Mammary epithelial cell (primary cell): ENCODE measurements at regions not wholly inside any gene's neighbourhood (a gene's known extent, or its start where the extent isn't known, plus 50 kb on each side); places are given as distances from the start of the nearest gene placed in this dataset.

Experiments
- EZH2 ChIP-seq: IDR thresholded peaks from 2 replicates; pipeline ENCODE4 v1.6.1; 2012; ENCODE audit warnings: low read length, inconsistent platforms, borderline replicate concordance
- TF ChIP-seq, protein P1 (sequence below), 2 donors: IDR thresholded peaks in 1 of 2; conservative IDR thresholded peaks in 1 of 2; 2 replicates each; pipeline ENCODE4 v1.5.1; 2011 to 2012; ENCODE audit warnings: inconsistent platforms in 2 of 2, low read length in 2 of 2, mild to moderate bottlenecking in 2 of 2, control low read depth in 1 of 2, low read depth in 1 of 2; ENCODE audit not compliant: insufficient read depth in 1 of 2; ENCODE audit errors: extremely low read depth in 1 of 2

- TF ChIP-seq, protein P1, sequence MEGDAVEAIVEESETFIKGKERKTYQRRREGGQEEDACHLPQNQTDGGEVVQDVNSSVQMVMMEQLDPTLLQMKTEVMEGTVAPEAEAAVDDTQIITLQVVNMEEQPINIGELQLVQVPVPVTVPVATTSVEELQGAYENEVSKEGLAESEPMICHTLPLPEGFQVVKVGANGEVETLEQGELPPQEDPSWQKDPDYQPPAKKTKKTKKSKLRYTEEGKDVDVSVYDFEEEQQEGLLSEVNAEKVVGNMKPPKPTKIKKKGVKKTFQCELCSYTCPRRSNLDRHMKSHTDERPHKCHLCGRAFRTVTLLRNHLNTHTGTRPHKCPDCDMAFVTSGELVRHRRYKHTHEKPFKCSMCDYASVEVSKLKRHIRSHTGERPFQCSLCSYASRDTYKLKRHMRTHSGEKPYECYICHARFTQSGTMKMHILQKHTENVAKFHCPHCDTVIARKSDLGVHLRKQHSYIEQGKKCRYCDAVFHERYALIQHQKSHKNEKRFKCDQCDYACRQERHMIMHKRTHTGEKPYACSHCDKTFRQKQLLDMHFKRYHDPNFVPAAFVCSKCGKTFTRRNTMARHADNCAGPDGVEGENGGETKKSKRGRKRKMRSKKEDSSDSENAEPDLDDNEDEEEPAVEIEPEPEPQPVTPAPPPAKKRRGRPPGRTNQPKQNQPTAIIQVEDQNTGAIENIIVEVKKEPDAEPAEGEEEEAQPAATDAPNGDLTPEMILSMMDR (conservative IDR thresholded peaks at IDR 0.05 in 1 of 2, IDR thresholded peaks at IDR 0.05 in 1 of 2; ENCODE audit: extremely low read depth in 1 of 2, insufficient read depth in 1 of 2, low read depth in 1 of 2, low read length in 2 of 2), result no peak
- no peak for TF ChIP-seq EZH2
Measured at GRCh38 chr1:218759795-218760194, 413.9 kb upstream of the LYPLAL1 start.
